ENCODE measurements at regions not wholly inside any gene's neighbourhood (a gene's known extent, or its start where the extent isn't known, plus 50 kb on each side); places are given as distances from the start of the nearest gene placed in this dataset.
A peak's percentile ranks its signal among the peaks of the same experiment; 100 is the strongest.

DNA sequence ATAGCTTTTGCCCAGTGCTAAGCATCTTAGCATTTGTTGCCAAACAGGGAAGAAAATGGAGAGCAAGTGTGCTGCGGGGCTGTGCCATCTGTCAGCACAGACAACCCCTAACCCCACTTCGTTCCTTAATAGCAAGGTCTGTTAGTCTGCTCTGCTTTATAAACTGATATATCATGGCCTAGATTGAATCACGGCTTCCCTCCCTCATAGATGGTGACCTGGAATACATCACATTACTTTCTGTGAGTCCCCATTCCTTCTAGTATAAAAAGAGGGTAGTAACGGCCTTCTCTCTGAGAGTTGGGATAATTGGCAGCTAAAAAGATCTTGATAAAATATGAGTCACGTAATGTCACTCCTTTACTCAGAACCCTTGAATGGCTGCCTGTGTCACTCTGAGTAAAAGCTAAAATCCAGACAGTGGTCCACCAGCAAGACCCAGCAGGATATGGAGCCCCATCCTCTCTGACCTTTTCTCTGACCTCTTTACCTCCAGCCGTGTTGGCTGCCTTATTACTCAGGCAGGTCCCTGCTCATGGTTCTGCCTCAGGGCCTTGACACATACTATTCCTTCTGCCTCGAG lies 151.7 kb downstream of the DLEU7 start:
- Histone ChIP-seq H3K36me3 (no peaks in the 10 kb centered on the region), H3K4me3 (no peak overlapping the region), H3K27ac (no peak overlapping the region; the same call in 1 of the 2 replicates), H3K9me3 (replicated peaks) (no peaks in the 10 kb centered on the region), H3K27me3 (replicated peaks) (no peaks in the 10 kb centered on the region), H3K4me1 (replicated peaks) (peaks cover 35% of the 10 kb centered on the region)
- peak in 1 of 2 experiments; percentile 37 for DNase-seq (ENCODE audit: low read depth in 1 of 2, low spot score in 2 of 2)

DNA sequence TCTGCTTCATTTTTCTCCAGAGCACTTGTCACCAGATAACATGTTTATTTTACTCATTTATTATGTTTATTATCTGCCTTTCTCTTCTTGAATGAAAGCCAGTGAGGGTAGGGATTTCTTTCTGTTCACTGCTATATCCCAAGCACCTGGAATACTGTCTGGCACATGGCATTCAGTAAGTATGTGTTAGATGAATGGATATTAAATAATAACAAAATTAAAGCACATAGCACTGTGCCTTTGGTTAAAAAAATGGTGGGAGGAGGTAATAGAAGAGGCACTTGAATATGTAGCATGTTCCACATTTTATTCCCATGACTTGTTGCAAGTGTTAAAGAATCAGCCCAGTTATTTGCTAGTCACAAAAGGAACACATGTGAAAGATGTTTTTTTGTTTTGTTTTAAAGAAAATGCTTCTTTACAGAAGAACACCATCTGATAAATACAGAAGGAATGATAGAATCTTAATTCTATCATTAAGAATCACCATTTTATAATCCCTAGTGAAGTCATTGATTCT lies 151.0 kb downstream of the DLEU7 start:
- peak in 1 of 2 experiments; percentile 4 for DNase-seq (ENCODE audit: low read depth in 1 of 2, low spot score in 2 of 2)
- Histone ChIP-seq H3K27ac (no peak overlapping the region), H3K27me3 (replicated peaks) (no peaks in the 10 kb centered on the region), H3K4me3 (no peak overlapping the region), H3K9me3 (replicated peaks) (no peaks in the 10 kb centered on the region), H3K4me1 (replicated peaks) (peaks cover 36% of the 10 kb centered on the region), H3K36me3 (no peaks in the 10 kb centered on the region)

GRCh38 chr13:50693727-50694126 lies 149.8 kb downstream of the DLEU7 start:
- Histone ChIP-seq H3K4me3 (no peak overlapping the region), H3K27ac (no peak overlapping the region), H3K27me3 (replicated peaks) (no peaks in the 10 kb centered on the region), H3K36me3 (no peaks in the 10 kb centered on the region), H3K9me3 (replicated peaks) (no peaks in the 10 kb centered on the region), H3K4me1 (replicated peaks) (peaks cover 44% of the 10 kb centered on the region)
- DNase-seq (ENCODE audit: low read depth in 1 of 2, low spot score in 2 of 2): peak in 1 of 2 experiments; percentile 23

GRCh38 chr13:50697746-50698539 lies 145.5 kb downstream of the DLEU7 start:
- Histone ChIP-seq H3K27ac (no peak overlapping the region), H3K36me3 (no peaks in the 10 kb centered on the region), H3K27me3 (replicated peaks) (no peaks in the 10 kb centered on the region), H3K4me1 (replicated peaks) (peaks cover 22% of the 10 kb centered on the region), H3K4me3 (no peak overlapping the region), H3K9me3 (replicated peaks) (no peaks in the 10 kb centered on the region)
- DNase-seq (ENCODE audit: low read depth in 1 of 2, low spot score in 2 of 2): no peak

GRCh38 chr13:50699874-50700663 lies 143.4 kb downstream of the DLEU7 start:
- Histone ChIP-seq H3K4me1 (replicated peaks) (peaks cover 9% of the 10 kb centered on the region), H3K4me3 (no peak overlapping the region), H3K27ac (no peak overlapping the region), H3K27me3 (replicated peaks) (no peaks in the 10 kb centered on the region), H3K9me3 (replicated peaks) (no peaks in the 10 kb centered on the region), H3K36me3 (no peaks in the 10 kb centered on the region)
- no peak for DNase-seq (ENCODE audit: low read depth in 1 of 2, low spot score in 2 of 2)

- no peaks in the 10 kb centered on the region for H3K36me3 ChIP-seq
- no peaks in the 10 kb centered on the region for H3K27me3 ChIP-seq (replicated peaks)
- H3K4me3 ChIP-seq: no peak overlapping the region
- no peak overlapping the region for H3K27ac ChIP-seq
- DNase-seq (ENCODE audit: low read depth in 1 of 2, low spot score in 2 of 2): no peak
- H3K4me1 ChIP-seq (replicated peaks): peaks cover 9% of the 10 kb centered on the region
- H3K9me3 ChIP-seq (replicated peaks): no peaks in the 10 kb centered on the region
Measured at GRCh38 chr13:50700664-50701305, 142.7 kb downstream of the DLEU7 start.

DNA sequence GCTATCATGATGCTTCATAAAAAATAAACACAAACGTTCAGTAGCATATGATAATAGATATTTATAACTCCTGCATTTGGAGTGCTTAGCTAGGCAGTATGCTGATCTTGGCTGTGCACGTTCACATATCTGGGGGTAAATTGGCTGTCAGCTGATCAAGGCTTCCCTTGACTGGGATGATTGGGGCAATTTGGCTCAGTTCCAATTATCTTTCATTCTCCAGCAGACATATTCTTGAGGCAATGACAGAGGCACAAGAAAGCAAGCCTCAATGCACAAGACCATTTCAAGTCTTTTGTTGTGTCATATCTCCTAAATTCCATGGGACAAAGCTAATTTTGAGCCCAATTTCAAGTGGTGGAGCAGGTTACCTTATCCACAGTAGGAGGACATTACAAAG lies 142.0 kb downstream of the DLEU7 start:
- no peak for DNase-seq (ENCODE audit: low read depth in 1 of 2, low spot score in 2 of 2)
- Histone ChIP-seq H3K27me3 (replicated peaks) (no peaks in the 10 kb centered on the region), H3K4me1 (replicated peaks) (peaks cover 9% of the 10 kb centered on the region), H3K9me3 (replicated peaks) (no peaks in the 10 kb centered on the region), H3K4me3 (no peak overlapping the region), H3K36me3 (no peaks in the 10 kb centered on the region), H3K27ac (no peak overlapping the region)

DNA sequence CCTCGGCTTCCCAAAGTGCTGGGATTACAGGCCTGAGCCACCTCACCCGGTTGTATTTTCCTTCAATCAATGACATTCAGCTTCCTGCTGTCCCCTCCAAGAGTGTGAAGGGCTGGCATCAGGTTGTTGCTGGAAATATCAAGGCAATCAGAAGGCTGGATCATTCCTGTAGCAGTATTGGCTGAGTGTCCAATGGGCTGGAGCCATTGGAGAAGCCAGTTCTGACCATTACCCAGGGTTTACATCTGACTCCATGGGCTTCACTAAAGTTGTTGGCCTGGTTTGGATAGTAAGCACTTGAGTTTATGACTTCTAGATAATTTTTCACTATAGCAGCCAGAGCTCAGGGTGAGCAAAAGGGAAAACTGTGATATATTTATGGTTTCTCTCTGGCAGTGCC lies 137.0 kb downstream of the DLEU7 start:
- Histone ChIP-seq H3K9me3 (replicated peaks) (no peaks in the 10 kb centered on the region), H3K27me3 (replicated peaks) (no peaks in the 10 kb centered on the region), H3K4me3 (no peak overlapping the region), H3K27ac (no peak overlapping the region), H3K4me1 (replicated peaks) (no peaks in the 10 kb centered on the region), H3K36me3 (no peaks in the 10 kb centered on the region)
- no peak for DNase-seq (ENCODE audit: low read depth in 1 of 2, low spot score in 2 of 2)

GRCh38 chr13:50707628-50708027 lies 135.9 kb downstream of the DLEU7 start:
- Histone ChIP-seq H3K9me3 (replicated peaks) (no peaks in the 10 kb centered on the region), H3K27me3 (replicated peaks) (no peaks in the 10 kb centered on the region), H3K4me3 (no peak overlapping the region), H3K36me3 (no peaks in the 10 kb centered on the region), H3K27ac (no peak overlapping the region), H3K4me1 (replicated peaks) (no peaks in the 10 kb centered on the region)
- DNase-seq (ENCODE audit: low read depth in 1 of 2, low spot score in 2 of 2): no peak

- no peak for DNase-seq (ENCODE audit: low read depth in 1 of 2, low spot score in 2 of 2)
- no peak overlapping the region for H3K27ac ChIP-seq
- H3K4me1 ChIP-seq (replicated peaks): peaks cover 2% of the 10 kb centered on the region
- no peaks in the 10 kb centered on the region for H3K9me3 ChIP-seq (replicated peaks)
- no peaks in the 10 kb centered on the region for H3K36me3 ChIP-seq
- H3K4me3 ChIP-seq: no peak overlapping the region
- H3K27me3 ChIP-seq (replicated peaks): no peaks in the 10 kb centered on the region
Measured at GRCh38 chr13:50708461-50708860, 135.0 kb downstream of the DLEU7 start.

GRCh38 chr13:50709058-50709457 lies 134.4 kb downstream of the DLEU7 start:
- peaks cover 8% of the 10 kb centered on the region for H3K4me1 ChIP-seq (replicated peaks)
- H3K9me3 ChIP-seq (replicated peaks): no peaks in the 10 kb centered on the region
- no peak overlapping the region for H3K4me3 ChIP-seq
- H3K36me3 ChIP-seq: no peaks in the 10 kb centered on the region
- DNase-seq (ENCODE audit: low read depth in 1 of 2, low spot score in 2 of 2): no peak
- no peaks in the 10 kb centered on the region for H3K27me3 ChIP-seq (replicated peaks)
- no peak overlapping the region for H3K27ac ChIP-seq

DNA sequence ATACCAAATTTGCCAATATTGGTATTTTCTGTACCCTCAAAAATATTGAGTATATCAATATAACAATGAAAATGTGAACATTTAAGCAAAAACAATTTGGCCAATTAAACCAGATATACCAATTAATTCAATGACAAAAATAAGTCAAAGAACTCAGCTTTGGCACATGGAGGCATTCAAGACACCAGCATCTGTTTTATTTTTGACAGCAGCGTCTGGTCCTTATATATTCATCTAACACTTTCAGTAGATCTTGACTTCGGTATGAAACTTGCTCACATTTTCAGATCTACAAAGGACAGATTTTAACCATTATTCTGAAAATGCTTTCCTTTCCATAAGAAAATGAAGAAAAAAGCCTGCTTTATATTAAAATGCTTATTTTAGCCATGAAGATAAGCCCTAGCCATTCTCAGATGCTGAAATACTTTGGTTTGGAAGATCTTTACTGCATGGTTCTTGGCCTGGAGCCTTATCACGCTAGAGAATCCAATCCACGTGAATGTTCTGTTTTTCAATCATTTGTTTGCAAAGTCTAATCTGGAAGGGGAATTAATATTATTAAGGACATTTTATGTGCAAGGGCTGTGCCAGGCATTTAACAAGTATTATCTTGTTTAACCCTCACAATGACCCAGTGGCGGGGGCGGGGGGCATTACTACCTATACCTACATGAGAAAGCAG lies 132.2 kb downstream of the DLEU7 start:
- H3K27ac ChIP-seq: no peak overlapping the region
- no peak for DNase-seq (ENCODE audit: low read depth in 1 of 2, low spot score in 2 of 2)

DNA sequence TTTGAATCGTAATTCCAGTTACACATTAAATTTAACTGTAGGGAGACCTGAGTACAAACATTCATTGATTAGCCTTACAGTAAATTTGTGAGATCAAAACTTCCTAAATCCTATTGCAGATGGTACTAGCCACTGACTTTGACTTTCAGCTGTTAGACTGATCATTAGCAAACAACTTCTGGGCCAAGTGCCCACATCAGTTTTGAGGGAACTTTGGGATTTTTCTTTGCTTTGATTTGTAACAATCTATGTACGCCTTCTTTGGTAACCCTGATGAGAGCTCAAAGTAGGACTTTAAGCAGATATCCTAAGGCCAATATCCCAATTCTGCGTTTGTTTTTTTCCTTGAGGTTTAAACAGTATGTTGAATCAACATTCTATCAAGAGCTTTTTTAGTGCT lies 131.5 kb downstream of the DLEU7 start:
- Histone ChIP-seq H3K9me3 (replicated peaks) (no peaks in the 10 kb centered on the region), H3K4me3 (no peak overlapping the region), H3K27ac (no peak overlapping the region), H3K4me1 (replicated peaks) (peaks cover 14% of the 10 kb centered on the region), H3K27me3 (replicated peaks) (no peaks in the 10 kb centered on the region), H3K36me3 (no peaks in the 10 kb centered on the region)
- no peak for DNase-seq (ENCODE audit: low read depth in 1 of 2, low spot score in 2 of 2)

More for the DNA sequence above, 132.2 kb downstream of the DLEU7 start:
- Histone ChIP-seq H3K4me1 (replicated peaks) (peaks cover 14% of the 10 kb centered on the region), H3K9me3 (replicated peaks) (no peaks in the 10 kb centered on the region), H3K27me3 (replicated peaks) (no peaks in the 10 kb centered on the region), H3K4me3 (no peak overlapping the region), H3K36me3 (no peaks in the 10 kb centered on the region)

Data from SJSA1 (cell line).